ENCODE measurements at regions not wholly inside any gene's neighbourhood (a gene's known extent, or its start where the extent isn't known, plus 50 kb on each side); places are given as distances from the start of the nearest gene placed in this dataset.

DNA sequence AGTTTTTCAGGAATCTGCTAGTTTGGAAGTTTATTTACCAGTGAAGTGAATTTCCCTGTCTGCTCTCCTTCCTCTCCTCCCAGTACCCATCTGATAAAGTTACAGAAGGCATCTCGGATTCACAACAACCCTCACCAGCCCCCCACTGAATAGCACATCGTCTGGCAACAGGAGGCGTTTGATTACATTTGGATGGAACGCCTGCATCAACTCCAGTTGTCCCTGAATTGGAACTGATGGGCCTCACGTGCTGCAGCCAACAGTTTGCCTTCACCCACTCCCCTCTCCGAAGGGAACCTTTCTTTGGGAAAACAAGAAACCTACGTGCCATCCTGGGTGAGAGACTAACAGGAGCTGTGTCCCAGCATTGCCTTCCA, 59.5 kb upstream of the BCL6 start:
- DNase-seq = no peak
- H4K91ac ChIP-seq (ENCODE audit: insufficient read length, low read depth, low read length) = no peak overlapping the region
- no peak overlapping the region for H2BK5ac ChIP-seq (ENCODE audit: insufficient read length, low read length)
- peaks cover 19 to 20% of the 10 kb centered on the region in 2 experiments for H3K4me1 Mint-ChIP-seq
- no peak overlapping the region for H3K14ac ChIP-seq (ENCODE audit: insufficient read depth, low read length)
- no peak overlapping the region for H3K56ac ChIP-seq (ENCODE audit: insufficient read length, low read depth, low read length)
- no peak overlapping the region for H3K4me3 Mint-ChIP-seq
- no peaks in the 10 kb centered on the region for H3K27me3 ChIP-seq (ENCODE audit: insufficient read depth, low read length)
- H3K4me1 ChIP-seq (ENCODE audit: insufficient read depth, low read length) = peaks cover 4% of the 10 kb centered on the region; the same call in 1 of the 2 replicates
- H2BK120ac ChIP-seq (ENCODE audit: low read depth, low read length, poor library complexity, severe bottlenecking) = no peak overlapping the region
- no peak overlapping the region for H2AFZ ChIP-seq (ENCODE audit: low read length)
- no peak overlapping the region for H2BK20ac ChIP-seq (ENCODE audit: low read depth, low read length, poor library complexity, severe bottlenecking)
- no peak overlapping the region for H3T11ph ChIP-seq (ENCODE audit: low read length)
- no peaks in the 10 kb centered on the region for H4K20me1 ChIP-seq (ENCODE audit: control insufficient read depth, insufficient read depth, insufficient read length)
- H3K27ac ChIP-seq (ENCODE audit: insufficient read length, low read depth, low read length) = no peak overlapping the region
- H2BK15ac ChIP-seq (ENCODE audit: low read depth, low read length) = no peak overlapping the region; the same call in 1 of the 2 replicates
- H3K4ac ChIP-seq (ENCODE audit: low read depth, low read length) = no peak overlapping the region
- no peak overlapping the region for H3K23ac ChIP-seq (ENCODE audit: insufficient read length, low read depth, low read length)
- no peak overlapping the region for H4K5ac ChIP-seq (ENCODE audit: insufficient read length, low read depth, low read length)
- H3K9ac ChIP-seq (ENCODE audit: extremely low read depth, insufficient read length, low read length) = no peak overlapping the region
- TF ChIP-seq, protein P1, sequence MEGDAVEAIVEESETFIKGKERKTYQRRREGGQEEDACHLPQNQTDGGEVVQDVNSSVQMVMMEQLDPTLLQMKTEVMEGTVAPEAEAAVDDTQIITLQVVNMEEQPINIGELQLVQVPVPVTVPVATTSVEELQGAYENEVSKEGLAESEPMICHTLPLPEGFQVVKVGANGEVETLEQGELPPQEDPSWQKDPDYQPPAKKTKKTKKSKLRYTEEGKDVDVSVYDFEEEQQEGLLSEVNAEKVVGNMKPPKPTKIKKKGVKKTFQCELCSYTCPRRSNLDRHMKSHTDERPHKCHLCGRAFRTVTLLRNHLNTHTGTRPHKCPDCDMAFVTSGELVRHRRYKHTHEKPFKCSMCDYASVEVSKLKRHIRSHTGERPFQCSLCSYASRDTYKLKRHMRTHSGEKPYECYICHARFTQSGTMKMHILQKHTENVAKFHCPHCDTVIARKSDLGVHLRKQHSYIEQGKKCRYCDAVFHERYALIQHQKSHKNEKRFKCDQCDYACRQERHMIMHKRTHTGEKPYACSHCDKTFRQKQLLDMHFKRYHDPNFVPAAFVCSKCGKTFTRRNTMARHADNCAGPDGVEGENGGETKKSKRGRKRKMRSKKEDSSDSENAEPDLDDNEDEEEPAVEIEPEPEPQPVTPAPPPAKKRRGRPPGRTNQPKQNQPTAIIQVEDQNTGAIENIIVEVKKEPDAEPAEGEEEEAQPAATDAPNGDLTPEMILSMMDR (conservative IDR thresholded peaks at IDR 0.05) = no peak
- WGBS (ENCODE audit: extremely low coverage, insufficient read length, low lambda C conversion rate) = no CpG with 5 or more reads among the region's 7 CpGs
- no peaks in the 10 kb centered on the region for H3K79me1 ChIP-seq (ENCODE audit: insufficient read depth, low read depth, low read length, poor library complexity, severe bottlenecking)
- H3K79me2 ChIP-seq (ENCODE audit: insufficient read depth, low read length) = no peaks in the 10 kb centered on the region
- H2BK12ac ChIP-seq (ENCODE audit: insufficient read length, low read depth, low read length) = no peak overlapping the region
- no peaks in the 10 kb centered on the region for H3K23me2 ChIP-seq (ENCODE audit: insufficient read length, low read depth, low read length, poor library complexity, severe bottlenecking)
- no peaks in the 10 kb centered on the region for H3K36me3 Mint-ChIP-seq (ENCODE audit: insufficient read depth in 1 of 3, low read depth in 3 of 3)
- H3K18ac ChIP-seq (ENCODE audit: insufficient read length, low read depth, low read length) = no peak overlapping the region
- peaks cover 9% of the 10 kb centered on the region for H3K27me3 Mint-ChIP-seq (ENCODE audit: low read depth)
- no peak overlapping the region for H2AK5ac ChIP-seq (ENCODE audit: insufficient read length, low read length)
- no peaks in the 10 kb centered on the region for H3K9me3 ChIP-seq (ENCODE audit: control insufficient read depth, low read depth, low read length)
- no peak overlapping the region for H4K8ac ChIP-seq (replicated peaks; ENCODE audit: insufficient read length, low read depth, low read length)
- H3K9me3 Mint-ChIP-seq = no peaks in the 10 kb centered on the region; a peak in 1 of 5 replicates
- peak overlapping the region in 1 of 3 experiments; percentile 5; a peak in 1 of 7 replicates for H3K27ac Mint-ChIP-seq
- H3K4me2 ChIP-seq (ENCODE audit: insufficient read depth, insufficient read length, low read length) = no peak overlapping the region

All from H9 (cell line).